ENCODE measurements at regions not wholly inside any gene's neighbourhood (a gene's known extent, or its start where the extent isn't known, plus 50 kb on each side); places are given as distances from the start of the nearest gene placed in this dataset.

DNA sequence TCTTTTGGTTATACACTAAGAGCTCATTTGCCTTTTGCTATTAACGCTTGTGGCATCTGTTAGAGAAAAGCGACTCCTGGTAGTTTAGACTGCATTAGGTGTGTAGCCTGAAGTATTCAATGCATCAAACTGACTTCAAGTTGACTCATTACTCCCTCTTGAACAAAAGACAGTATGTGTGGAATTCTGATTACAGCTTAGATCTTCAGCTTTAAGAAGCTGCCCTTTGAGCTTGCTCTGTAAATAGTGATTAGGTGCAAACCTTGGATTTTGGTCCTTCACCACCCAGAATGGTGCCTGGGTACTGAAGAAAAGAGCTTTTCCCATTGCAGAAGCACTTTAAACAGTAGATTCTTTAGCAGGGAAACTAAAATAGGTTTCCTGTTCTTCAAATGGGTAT is 62.1 kb downstream of the FAT3 start:
- Histone ChIP-seq H3K27me3 (no peaks in the 10 kb centered on the region), H3K27ac (no peak overlapping the region), H3K9me3 (no peaks in the 10 kb centered on the region), H3K4me3 (no peak overlapping the region), H3K36me3 (no peaks in the 10 kb centered on the region), H3K4me1 (no peaks in the 10 kb centered on the region)
- DNase-seq (ENCODE audit: low spot score in 2 of 2): no peak
- intact Hi-C loops (cut with DNase I): no loop called here
- TF ChIP-seq CTCF (IDR thresholded peaks at IDR 0.05): no peak

DNA sequence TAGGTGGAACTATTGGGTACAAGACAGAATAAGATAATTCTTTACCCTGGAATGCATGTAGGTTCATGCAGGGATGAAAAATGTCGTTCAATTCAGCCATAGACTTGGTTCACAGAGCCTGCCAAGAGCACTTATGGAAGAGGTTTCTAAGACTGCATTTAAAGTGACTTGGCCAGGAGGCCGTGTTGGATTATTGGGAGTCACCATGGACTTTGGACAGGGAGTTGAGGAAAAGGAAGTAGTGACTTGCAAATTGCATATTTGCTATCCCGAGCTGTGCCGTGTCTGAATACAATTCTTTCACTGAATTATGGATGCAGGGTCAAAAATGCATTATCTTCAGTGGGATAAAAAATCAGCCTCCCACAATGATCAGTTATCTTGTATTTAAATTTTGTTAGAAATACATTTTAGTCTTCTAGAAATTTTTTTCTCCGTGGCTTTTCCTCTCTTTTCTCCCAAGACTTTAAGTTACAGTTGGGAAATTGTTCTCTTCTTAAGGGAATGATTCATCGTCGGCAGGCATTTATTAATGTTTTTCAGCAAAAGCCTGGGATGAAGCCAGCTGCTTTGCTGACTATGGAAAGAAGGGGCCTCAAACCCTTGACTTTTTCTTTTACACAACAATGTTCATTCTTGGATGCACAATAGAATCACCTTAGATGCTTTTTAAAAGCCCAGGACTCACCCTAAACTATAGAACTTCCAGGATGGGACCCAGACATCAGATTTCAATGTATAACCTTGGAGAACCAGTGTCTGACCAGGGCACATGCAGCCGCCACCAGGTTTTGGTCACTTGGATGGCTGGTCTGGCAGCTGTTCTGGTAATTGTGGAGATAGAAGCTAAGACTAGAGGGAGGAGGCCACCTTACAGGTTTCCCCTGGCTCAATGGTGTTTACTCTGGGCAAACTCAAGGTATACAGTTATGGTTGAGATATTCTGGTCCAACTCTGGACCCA is 70.8 kb downstream of the FAT3 start:
- Histone ChIP-seq H3K4me1 (peaks cover 0 to 9% of the 10 kb centered on the region in 2 donors), H3K36me3 (no peaks in the 10 kb centered on the region), H3K27me3 (no peaks in the 10 kb centered on the region), H3K4me3 (peak overlapping the region in 1 of 2 donors; percentile 31), H3K27ac (peak overlapping the region in 1 of 2 donors; percentile 22), H3K9me3 (no peaks in the 10 kb centered on the region)
- intact Hi-C loops (cut with DNase I): no loop called here
- no peak for DNase-seq (ENCODE audit: low spot score in 2 of 2)
- TF ChIP-seq CTCF (IDR thresholded peaks at IDR 0.05): no peak

DNA sequence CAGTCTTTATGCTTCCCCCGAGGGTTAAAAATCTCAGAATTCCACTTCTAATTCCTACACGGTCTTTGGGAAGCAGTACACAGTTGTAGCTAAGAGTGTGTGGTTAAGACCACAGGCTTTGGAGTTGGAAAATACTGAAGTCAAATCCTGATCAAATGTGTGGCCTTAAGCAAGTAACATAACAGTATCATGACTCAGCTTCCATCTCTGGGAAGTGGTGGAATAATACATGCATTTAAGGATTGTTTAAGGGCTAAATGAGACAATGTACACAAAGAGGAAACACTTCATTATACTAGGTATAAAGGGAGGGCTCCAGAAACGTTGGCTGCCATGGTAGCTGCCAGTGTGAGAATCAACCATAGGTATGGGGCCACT is 71.5 kb downstream of the FAT3 start:
- intact Hi-C loops (cut with DNase I): no loop called here
- no peaks in the 10 kb centered on the region for H3K36me3 ChIP-seq
- H3K27me3 ChIP-seq: no peaks in the 10 kb centered on the region
- peaks cover 0 to 9% of the 10 kb centered on the region in 2 donors for H3K4me1 ChIP-seq
- no peaks in the 10 kb centered on the region for H3K9me3 ChIP-seq
- no peak for TF ChIP-seq CTCF (IDR thresholded peaks at IDR 0.05)
- H3K4me3 ChIP-seq: no peak overlapping the region
- DNase-seq (ENCODE audit: low spot score in 2 of 2): no peak
- H3K27ac ChIP-seq: peak overlapping the region in 1 of 2 donors; percentile 4

GRCh38 chr11:92297567-92298553 is 73.2 kb downstream of the FAT3 start:
- H3K4me1 ChIP-seq: peaks cover 0 to 9% of the 10 kb centered on the region in 2 donors
- no peaks in the 10 kb centered on the region for H3K36me3 ChIP-seq
- TF ChIP-seq CTCF (IDR thresholded peaks at IDR 0.05): no peak
- H3K27ac ChIP-seq: no peak overlapping the region
- intact Hi-C loops (cut with DNase I): loop anchor here (2.0 kb wide), 1 partner anchor 15 kb away; no protein-coding TSS in a partner anchor
- H3K27me3 ChIP-seq: no peaks in the 10 kb centered on the region
- no peak overlapping the region for H3K4me3 ChIP-seq
- no peaks in the 10 kb centered on the region for H3K9me3 ChIP-seq
- no peak for DNase-seq (ENCODE audit: low spot score in 2 of 2)

- no peaks in the 10 kb centered on the region for H3K36me3 ChIP-seq
- H3K4me1 ChIP-seq: peaks cover 0 to 2% of the 10 kb centered on the region in 2 donors
- no peak overlapping the region for H3K27ac ChIP-seq
- intact Hi-C loops (cut with DNase I): no loop called here
- no peaks in the 10 kb centered on the region for H3K27me3 ChIP-seq
- H3K9me3 ChIP-seq: no peaks in the 10 kb centered on the region
- no peak for DNase-seq (ENCODE audit: low spot score in 2 of 2)
- no peak overlapping the region for H3K4me3 ChIP-seq
- no peak for TF ChIP-seq CTCF (IDR thresholded peaks at IDR 0.05)
Observed at GRCh38 chr11:92300876-92301275, 76.3 kb downstream of the FAT3 start.

Data from ascending aorta (tissue), 2 donors.